NCI-H2227 treated with DMSO at 0.1 percent for 48 hours (cell line): ENCODE measurements at regions not wholly inside any gene's neighbourhood (a gene's known extent, or its start where the extent isn't known, plus 50 kb on each side); places are given as distances from the start of the nearest gene placed in this dataset.
"Not testable (repeated sequence)": the region's sequence is repeated elsewhere in the genome, so short reads cannot be mapped to it uniquely, and the experiment has no call there.

Source experiments
- DNase-seq: peaks from one replicate; lab custom pipeline; 2025; lab: John Stamatoyannopoulos, UW

DNA sequence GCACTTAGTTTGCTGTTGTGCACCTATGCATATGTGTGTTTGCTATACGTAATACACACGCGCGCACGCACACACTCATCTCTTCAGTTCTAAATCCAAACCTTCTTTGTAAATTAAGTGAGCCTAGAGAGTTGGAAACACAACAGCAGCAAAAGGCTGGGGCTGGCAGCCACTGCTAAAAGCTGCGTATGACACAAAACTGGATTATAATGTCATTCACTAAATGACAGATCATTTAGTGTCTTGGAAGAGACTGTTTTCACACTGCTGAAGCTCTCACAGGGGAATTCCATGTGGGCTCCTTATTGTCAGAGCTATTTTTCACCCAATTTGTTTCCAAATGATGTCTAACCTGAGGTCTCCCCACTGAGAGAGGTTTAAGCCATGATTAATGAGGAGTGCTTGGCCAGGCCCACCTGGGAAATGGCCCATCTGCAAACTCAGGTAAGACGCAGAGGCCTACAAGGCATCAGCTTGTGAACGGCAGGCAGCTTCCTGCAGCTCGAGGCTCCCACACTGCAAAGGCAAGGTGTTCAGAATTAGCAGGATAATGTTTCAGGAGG is 94.2 kb downstream of the OLIG3 start:
- DNase-seq: no peak

DNA sequence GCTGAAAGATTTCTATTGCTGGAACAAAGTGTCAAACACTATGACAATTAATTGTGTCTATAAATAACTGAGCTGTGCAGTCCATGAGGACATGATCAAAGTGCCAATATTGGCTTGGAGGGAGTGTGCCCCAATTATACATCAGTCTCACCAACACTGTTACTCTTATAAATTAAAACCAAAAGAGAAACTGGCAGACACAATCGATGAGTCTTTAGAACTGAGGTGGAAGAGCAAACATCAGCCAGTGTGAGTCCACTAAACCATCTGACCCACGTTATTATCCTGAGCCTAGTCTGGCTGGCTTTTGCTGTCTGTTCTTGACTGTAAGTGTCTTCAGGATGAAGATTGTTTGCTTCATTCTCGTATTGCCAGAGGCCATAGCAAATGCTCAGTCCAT is 98.9 kb downstream of the OLIG3 start:
- no peak for DNase-seq

DNA sequence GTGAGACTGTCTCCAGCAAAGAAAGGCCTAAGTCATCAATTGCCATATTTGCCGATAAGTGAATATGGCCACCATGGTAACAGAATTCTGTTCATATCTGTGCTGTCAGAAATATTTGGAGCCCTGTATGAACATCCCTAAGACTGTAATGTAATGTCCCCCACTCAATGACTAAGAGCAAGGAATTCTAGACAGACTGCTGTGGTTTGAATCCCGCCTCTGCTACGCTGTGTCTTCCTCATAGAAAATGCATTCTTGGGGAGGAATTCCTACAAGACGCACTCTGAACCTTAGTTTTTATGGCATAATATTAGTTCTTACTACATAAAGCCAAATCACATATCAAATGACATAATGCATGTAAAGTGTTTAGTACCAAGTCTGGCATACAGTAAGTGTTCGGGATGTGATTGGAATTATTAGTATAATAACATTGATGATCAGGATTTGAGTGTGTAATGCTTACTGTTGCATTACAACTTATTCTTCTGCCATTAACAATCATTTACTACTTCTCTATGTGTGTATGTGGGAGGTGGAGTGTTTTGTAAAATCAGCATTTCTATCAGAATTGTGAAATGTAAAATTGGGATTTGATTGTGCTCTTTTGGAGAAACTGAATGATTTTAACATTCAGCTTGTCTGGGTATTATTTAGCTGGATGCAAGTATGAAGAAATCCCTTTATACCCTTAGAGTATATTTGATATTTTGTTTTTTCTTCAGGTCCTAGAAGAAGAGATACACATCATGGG is 103.0 kb downstream of the OLIG3 start:
- no peak for DNase-seq

DNA sequence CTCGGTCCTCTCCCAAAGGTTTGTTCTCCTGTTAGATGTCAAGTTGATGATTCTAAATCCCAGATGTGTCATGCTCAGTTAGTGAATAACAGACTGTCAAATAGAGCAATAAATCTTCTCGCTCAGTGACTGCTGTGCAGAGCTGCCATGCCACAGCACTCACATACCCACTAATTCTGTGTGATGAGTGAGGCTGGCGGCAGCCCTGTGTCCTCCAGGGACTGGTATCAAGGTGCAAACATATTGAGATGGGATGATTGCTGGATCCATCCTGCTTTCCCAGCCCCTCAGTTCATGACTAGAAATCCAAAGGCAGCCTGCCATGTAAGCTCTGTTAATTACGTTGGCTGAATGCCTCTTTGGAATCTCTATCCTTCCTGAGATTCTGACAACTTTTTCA is 103.9 kb downstream of the OLIG3 start:
- no peak for DNase-seq

DNA sequence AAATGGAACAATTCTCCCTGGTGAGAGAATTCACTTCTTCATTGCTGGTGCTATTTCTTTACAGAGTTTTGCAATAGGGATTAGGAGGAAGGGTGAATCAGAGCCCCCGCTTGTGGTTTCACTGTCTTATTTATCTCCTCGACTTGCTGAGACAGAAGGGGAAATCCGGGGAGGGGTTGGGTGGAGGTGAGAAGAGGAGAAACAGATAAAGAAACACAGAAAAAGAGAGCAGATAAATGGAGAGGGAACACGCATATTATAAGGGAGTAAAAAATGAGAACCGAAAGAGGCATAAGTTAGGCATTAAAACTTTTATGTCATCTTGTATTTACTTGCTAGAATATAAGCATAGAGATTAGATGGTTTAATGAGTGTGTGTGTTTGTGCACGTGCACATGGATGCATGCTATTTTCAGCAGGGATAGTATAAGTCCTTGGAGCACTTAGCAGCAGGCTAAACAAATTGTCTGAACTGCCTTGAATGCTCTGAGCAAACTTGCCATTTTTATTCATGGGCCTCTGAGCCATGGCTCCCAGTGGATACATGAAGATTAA is 105.0 kb downstream of the OLIG3 start:
- DNase-seq: no peak

DNA sequence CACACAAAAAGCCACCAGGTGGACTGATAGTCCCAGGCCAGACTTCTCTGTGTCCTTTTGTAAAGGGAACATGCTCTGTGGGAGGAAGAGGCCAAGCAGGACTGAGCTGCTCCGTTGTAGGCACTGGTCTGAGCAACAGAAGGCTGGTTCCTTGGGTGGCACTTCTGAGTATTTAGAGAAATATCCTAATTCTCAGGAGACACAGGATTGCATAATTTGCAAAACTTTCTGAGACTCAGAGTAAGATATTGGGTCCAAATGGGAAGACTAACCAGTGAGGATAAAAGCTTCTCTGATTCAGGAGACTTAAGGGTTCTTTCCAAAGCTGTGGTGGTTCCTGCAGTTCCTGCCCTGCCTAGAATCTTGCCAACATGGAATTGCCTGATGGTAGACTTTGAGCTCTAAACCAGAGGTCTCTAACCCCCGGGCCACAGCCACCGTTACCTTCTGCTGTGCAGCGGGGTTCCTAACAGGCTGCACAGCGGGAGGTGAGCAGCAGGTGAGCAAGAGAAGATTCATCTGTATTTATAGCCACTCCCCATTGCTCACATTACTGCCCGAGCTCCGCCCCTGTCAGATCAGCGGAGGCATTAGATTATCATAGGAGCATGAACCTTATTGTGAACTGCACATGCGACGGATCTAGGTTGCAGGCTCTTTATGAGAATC is 107.0 kb downstream of the OLIG3 start:
- DNase-seq: no peak

DNA sequence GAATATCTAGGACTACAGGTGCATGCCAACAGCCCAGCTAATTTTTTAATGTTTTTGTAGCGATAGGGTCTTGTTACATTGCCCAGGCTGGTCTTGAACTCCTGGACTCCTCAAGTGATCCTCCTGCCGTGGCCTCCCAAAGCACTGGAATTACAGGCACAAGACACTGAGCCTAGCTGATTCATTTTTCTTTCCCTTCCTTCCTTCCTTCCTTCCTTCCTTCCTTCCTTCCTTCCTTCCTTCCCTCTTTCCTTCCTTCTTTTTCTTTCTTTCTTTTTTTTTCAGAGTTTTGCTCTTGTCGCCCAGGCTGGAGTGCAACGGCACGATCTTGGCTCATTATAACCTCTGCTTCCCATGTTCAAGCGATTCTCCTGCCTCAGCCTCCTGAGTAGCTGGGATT is 110.9 kb downstream of the OLIG3 start:
- DNase-seq: not testable (repeated sequence)

DNA sequence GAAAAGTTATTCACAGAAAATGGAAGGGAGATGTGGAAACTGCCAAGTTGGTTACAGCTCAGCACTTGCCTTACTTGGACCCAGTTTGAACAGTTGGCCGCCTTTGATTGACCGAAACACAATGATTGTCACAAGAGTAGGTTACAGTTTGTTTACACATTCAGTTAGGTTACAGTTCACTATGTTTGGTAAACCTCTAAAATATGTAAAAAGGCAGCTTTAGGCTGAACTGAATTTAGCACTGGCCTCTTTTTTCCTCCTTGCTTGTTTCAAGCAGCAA is 116.2 kb downstream of the OLIG3 start:
- no peak for DNase-seq

DNA sequence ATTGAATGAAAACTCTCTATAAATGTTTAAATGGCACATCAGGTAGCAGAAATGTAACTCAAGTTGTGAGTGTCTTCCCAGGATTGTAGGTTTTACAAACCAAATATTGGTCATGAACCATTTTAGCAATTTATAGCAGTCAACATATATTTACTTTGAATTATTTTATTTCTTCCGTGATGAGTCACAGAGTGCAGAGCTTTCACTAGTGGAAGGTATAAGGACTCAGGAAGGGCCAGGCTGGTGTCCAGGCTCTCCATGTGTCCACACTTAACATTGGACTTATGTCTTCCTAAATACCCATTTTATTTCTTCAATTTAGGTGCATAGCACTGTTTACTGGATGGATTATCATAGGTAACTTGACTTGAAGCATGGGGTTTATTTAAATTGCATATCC is 120.9 kb downstream of the OLIG3 start:
- no peak for DNase-seq

DNA sequence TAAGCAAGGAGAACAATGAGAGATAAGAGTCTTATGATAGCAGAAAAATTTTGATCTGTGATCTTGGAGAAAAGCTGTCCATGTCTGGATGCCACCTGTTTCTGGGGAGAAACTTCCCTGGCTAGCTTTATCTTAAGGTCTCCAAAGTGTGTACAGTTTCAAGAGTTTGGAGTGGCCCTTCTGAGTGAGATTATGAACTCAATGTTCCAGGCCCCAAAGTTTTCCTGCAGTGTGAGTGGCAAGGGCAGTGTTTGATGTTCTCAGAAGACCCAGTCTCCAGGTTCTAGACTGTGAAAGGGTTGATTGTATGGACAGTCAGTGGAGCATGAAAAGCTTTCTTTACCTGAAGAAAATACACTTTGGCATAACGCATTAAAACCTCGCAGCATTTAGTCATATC is 121.7 kb downstream of the OLIG3 start:
- DNase-seq: no peak

DNA sequence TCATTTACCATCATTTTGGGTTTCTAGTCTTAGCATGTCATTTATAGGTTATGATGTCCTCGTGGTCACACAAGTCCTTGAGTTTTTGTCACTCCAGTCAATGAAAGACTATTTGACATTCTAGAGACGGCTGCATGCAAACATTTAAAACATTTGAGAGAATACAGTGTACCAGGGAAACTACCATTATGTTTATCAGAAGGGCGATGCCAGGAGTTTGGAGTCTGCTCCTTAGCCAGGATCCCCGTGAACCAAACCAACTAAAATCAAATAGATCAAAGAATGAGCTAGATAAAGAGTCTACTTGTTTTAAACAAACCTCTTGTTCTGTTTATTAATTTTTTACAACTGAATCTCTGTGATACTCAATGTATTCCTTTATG is 122.6 kb downstream of the OLIG3 start:
- no peak for DNase-seq

DNA sequence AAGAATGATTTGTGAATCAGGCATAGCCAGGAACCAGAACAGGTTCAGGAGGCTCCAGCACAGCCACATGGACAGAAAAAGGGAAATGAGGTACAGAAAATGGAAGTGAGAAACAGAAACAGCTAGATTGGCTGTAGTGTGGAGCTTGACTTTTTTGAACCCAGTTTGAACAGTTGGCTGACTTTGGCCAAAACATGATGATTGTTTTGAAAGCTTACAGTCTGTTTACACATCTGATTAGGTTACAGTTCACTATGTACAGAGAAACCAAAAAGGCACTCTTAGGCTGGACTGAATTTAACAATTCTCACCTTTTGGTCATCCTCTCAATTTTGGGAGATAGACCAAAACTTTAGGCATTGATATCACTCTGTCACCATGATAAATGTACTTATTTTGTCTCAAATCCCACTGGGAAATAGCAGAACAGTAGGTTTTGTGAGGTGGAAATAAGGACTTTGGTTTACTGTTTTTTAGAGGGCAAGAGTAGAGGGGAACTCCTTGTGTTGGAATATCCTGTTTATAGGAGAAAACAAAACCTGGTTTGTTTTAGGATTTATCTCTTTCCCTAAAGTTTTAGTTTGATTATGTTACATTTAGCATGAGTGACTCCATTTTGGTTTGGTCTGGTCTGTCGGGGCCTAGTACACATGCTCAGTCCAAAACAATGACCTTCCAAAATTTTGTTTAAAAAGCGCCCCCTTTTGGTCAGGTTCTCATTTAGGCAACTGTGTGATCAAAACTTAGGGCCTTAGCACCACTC is 123.1 kb downstream of the OLIG3 start:
- DNase-seq: no peak

DNA sequence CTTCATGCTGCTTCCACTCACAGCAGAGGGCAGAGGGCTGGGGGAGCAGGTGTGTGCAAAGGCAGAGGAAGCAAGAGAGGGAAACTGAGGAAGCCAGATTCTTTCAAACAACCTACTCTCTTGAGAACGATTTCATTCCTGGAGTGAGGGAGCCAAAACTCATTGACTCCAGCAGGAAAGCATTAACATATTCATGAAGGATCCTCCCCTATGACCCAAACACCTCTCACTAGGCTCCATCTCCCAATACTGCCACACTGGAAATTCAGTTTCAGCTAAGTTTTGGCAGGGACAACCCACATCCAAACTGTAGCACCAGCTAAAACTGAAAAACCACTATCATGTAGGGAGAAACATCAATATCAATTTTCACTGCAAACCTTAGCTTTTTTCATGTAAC is 125.1 kb downstream of the OLIG3 start:
- no peak for DNase-seq

DNA sequence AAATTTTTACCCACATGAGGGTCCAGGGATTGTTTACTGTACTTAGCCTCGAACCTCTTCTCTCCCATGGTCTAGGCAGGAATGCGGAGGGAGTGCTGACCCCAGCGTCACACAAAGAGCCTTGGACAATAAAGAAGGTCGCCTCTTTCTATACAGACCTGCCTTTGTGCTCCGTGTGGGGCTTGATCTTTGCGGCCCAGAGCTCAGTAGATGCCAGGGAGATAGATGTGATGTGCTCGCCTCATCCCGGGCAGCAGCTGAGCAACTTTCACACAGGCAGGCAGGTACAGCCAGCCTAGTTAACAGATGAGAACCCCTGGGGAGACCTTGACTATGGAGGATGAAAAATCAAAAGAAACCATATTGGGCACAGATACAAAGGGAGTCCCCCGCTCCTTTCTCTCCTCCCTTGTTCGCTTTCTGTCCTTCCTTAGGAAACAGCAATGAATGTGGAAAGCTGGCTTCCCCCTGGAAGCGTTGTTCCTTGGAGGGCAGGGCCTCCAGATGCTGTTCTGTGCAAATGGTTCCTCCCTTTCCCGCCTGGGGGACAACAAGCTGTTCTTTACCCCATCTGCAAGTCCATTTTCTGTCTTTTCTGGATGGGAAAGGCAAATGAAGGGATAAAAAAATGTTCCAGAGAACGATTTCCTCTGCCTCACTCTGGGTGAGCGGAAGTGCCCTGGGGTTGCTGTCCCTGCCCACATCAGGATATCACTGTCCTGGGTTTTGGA is 128.3 kb downstream of the OLIG3 start:
- DNase-seq: no peak

DNA sequence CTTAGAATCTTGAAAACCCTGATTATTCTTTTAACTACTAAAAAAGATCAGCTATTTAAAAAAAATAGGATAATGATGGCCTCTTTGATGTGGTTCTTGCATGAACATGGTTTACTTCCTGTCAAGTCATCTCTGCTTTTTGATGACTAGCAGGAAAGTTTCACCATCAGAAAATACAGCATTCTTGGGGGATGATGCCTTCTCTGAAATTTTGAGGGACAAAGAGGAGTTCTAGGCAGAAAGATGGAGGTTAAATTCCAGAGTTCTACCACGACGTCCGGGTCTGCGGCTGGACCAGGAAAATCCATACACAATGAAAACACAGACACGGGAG is 130.4 kb downstream of the OLIG3 start:
- no peak for DNase-seq

DNA sequence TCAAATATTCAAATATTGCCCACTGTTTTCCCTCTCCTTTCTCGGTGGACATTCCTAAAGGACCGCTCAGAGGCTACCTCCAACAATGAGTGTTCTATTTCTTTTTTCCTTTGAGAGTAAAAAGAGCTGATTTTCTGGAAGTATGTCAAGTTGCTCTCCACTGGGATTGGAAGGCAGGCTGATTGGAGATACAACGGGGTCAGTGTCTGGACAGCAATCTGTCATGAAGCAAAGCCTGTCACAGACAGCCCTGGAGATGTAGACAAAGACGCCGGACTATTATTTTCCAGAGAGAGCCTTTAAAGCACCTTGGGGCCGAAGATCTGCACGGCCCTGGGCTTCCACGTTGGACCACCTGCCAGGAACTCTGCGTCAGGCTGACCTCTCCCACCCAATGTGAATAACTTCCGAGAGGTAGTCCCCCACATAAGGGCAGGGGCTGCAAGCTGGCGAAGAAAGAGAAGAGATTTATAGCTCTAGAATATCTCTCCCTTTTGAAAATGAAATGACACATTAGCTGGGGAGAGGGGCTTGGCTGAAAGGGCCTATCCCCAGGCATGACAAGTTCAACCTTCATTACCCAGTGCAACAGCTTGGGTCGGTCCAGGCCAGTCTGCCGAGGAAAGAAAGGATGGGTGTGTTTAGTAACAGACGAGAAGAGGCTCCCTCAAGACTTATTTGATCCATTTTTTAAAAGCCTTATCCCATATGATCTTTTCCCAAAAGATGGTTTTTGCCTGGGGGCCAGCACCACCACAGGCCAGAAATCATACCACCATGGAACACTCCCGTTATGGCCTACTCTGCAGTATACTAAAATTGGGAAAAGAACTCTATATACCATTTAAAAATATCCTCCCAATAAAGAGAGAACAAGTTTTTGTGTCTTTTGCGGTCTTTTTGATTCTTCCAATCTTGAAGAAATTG is 131.1 kb downstream of the OLIG3 start:
- no peak for DNase-seq

DNA sequence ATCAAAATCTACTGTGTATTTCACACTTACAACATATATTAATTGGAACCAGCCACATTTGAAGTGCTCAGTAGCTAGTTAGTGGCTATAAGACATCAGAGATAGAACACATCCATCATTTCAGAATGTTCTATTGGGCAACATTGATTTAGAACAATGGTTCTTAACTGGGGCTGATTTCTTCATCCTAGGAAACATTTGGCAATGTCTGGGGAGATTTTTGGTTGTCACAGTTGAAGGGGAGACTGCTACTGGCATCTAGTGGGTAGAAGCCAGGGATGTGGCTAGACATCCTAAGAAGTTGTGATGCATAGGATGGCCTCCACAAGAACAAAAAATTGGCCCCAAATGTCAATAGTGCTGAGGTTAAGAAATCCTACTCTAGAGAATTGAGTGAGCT is 132.5 kb downstream of the OLIG3 start:
- no peak for DNase-seq

DNA sequence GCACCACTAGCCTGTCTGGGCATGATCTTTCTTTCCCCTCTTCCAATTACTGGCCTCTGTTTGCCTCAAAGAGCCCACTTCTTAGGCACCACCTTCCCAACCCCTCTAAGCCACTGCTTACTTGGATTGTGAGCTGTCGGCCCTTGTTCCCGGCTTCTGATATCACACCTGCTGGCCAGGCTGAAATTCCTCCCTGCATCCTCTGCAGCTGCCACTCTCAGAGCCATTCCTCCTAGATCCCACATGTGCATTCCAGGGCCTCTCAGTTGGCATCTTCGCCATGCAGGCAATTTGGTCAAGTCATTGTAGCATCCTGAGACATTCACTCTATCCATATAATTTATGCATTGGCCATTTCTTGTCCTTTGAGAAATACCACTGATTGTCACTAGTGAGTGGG is 135.9 kb downstream of the OLIG3 start:
- DNase-seq: no peak

DNA sequence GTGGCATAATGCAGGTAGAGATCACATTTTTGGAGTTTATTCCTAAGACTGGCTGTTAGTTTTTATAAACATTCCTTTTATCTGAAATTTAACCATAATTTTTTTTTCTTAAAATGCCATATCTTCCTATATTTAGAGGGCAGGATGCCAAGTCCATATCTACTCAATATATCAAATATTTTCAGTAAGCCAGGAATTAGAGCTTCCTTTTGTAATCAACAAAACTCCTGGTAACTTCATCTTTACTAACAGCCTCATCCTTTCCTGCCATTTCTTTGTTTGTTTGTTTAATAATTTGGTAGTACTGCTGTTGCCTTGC is 136.3 kb downstream of the OLIG3 start:
- DNase-seq: no peak

DNA sequence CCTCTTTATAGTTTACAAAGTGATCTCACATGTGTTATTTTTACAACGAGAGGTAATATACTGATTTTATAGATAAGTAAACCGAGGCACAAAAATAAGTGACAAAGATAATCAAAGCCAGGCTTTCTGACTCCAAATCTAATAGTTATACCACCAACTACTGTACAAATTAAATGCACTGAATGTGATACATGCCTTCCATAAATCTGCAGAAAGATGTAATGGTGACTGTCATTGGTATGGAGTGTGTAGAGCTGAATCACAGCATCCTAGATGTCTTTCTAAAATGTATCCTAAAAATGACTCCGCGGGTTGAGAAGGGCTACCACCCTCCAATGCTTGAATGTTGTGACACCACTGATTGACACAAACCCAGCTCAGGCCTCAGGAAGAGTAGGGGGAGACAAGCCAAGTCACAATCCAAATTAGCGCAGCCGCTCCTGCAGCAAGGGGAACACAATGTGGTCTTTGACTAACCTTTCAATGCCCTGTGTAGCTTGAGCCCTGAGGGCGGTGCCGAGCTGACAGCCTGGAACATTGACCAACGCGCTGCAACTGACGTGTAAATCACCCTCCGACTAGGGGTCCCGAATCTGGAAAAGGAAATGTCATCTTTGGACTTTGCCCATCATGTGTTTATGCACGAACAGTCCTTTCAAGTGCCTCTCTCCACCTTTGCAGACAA is 136.8 kb downstream of the OLIG3 start:
- no peak for DNase-seq
